ENCODE measurements at regions not wholly inside any gene's neighbourhood (a gene's known extent, or its start where the extent isn't known, plus 50 kb on each side); places are given as distances from the start of the nearest gene placed in this dataset.

GRCh38 chr5:143761663-143762062, 50.3 kb upstream of the HMHB1 start:
- no peak for DNase-seq

GRCh38 chr5:143760755-143761154, 51.2 kb upstream of the HMHB1 start:
- no peak for DNase-seq

GRCh38 chr5:143760131-143760505, 51.8 kb upstream of the HMHB1 start:
- DNase-seq, result no peak

GRCh38 chr5:143759396-143760130, 52.4 kb upstream of the HMHB1 start:
- no peak for DNase-seq

- DNase-seq, result no peak
Measured at GRCh38 chr5:143758750-143759149, 53.2 kb upstream of the HMHB1 start.

- DNase-seq, result no peak
Measured at GRCh38 chr5:143758015-143758414, 53.9 kb upstream of the HMHB1 start.

- DNase-seq, result no peak
Measured at GRCh38 chr5:143757116-143757515, 54.8 kb upstream of the HMHB1 start.

GRCh38 chr5:143755966-143756365, 56.0 kb upstream of the HMHB1 start:
- no peak for DNase-seq

GRCh38 chr5:143752165-143752850, 59.7 kb upstream of the HMHB1 start:
- no peak for DNase-seq

- DNase-seq, result no peak
Measured at GRCh38 chr5:143751342-143751741, 60.6 kb upstream of the HMHB1 start.

GRCh38 chr5:143749581-143750205, 62.3 kb upstream of the HMHB1 start:
- no peak for DNase-seq

- DNase-seq, result no peak
Measured at GRCh38 chr5:143748516-143748915, 63.4 kb upstream of the HMHB1 start.

GRCh38 chr5:143742951-143743350, 69.0 kb upstream of the HMHB1 start:
- DNase-seq, result no peak

- DNase-seq, result no peak
Measured at GRCh38 chr5:143741421-143741820, 70.5 kb upstream of the HMHB1 start.

GRCh38 chr5:143740956-143741355, 71.0 kb upstream of the HMHB1 start:
- DNase-seq, result no peak

GRCh38 chr5:143739746-143740145, 72.2 kb upstream of the HMHB1 start:
- DNase-seq, result no peak

GRCh38 chr5:143738417-143739401, 73.3 kb upstream of the HMHB1 start:
- no peak for DNase-seq

- no peak for DNase-seq
Measured at GRCh38 chr5:143737062-143737461, 74.9 kb upstream of the HMHB1 start.

GRCh38 chr5:143734456-143734780, 77.5 kb upstream of the HMHB1 start:
- DNase-seq, result no peak

GRCh38 chr5:143733665-143734455, 78.1 kb upstream of the HMHB1 start:
- DNase-seq, result no peak

- no peak for DNase-seq
Measured at GRCh38 chr5:143732402-143732801, 79.6 kb upstream of the HMHB1 start.

GRCh38 chr5:143730112-143730801, 81.7 kb upstream of the HMHB1 start:
- no peak for DNase-seq
